ENCODE measurements at regions not wholly inside any gene's neighbourhood (a gene's known extent, or its start where the extent isn't known, plus 50 kb on each side); places are given as distances from the start of the nearest gene placed in this dataset.

DNA sequence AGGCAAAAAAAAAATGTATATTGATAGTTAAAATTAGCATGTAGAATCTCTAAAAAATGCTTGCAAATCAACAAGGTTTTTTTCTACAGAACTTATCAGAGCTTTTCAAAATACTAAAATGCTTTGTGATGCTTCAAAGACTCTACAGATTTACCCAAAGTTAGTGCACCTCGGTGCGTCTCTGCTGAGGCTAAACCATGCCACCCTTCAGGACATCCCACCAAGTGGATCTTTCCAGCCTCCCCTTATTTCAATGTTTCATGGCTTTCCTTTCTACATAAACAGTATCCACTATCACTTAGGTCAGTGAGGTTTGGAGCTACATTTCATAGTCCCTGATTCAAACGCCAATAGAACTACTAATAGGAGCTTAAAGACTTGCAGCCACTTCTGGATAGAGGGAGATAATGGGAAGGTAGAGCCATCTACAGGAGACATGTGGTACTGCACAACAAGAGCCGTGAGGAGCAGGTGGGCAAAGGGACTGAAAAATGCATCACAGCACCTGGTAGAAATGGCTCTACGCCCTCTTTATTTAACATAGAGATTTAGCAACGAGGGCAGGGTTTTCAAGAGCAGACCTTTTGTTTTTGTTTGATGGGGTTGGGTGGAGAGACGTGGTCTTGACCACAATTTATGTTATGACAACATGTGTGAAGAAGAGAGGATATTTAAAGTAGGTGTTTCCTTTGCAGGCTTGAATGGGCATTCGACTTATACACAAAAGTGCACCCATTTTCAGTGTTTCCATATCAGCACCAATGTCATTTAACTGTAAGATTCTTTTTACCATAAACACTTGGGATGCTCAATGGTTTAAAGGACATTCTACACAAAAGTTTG, 56.1 kb upstream of the SLC35G4 start:
- DNase-seq (ENCODE audit: low read depth, low spot score): peak; percentile 50

- no peak for DNase-seq (ENCODE audit: low read depth, low spot score)
Measured at GRCh38 chr18:11548916-11549551, 60.4 kb upstream of the SLC35G4 start.

DNA sequence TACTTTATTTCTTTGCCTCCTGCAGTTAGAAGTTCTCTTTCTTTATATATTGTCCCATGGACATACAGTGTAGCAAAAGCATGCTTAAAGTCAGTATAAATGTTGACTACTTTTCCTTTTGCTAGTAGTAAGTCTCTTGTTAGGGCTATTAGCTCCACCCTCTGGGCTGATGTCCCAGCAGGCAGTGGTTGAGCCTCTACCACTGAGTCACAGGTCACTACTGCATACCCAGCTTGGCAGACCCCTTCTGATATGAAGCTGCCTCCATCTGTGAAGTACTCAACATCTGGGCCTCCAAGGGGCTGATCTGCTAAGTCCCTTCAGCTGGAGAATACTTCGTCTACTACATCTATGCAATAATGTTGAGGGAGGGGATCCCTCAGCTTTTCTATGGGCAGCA, 61.0 kb upstream of the SLC35G4 start:
- no peak for DNase-seq (ENCODE audit: low read depth, low spot score)

GRCh38 chr18:11544060-11544633, 65.2 kb upstream of the SLC35G4 start:
- DNase-seq (ENCODE audit: low read depth, low spot score): no peak

DNA sequence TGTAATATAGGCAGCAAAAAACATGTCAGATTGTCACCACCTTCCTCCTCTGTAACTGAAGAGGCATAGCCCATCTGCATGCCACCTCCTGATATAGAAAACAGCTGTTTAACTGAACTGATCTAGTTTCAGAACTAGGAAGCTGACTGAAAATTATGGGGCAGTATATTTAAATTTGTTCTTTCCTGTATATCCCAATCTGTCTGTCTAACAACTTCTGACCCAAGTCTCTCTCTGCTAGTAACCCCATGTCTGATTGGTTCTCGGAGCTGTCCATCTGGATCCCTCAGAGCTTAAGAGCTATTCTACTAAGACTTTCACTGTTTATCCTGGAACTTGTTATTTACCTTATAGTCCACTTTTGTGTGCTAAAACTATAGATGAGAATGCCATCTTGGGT, 68.2 kb upstream of the SLC35G4 start:
- DNase-seq (ENCODE audit: low read depth, low spot score): no peak

- DNase-seq (ENCODE audit: low read depth, low spot score): no peak
Measured at GRCh38 chr18:11533942-11534496, 75.4 kb upstream of the SLC35G4 start.

DNA sequence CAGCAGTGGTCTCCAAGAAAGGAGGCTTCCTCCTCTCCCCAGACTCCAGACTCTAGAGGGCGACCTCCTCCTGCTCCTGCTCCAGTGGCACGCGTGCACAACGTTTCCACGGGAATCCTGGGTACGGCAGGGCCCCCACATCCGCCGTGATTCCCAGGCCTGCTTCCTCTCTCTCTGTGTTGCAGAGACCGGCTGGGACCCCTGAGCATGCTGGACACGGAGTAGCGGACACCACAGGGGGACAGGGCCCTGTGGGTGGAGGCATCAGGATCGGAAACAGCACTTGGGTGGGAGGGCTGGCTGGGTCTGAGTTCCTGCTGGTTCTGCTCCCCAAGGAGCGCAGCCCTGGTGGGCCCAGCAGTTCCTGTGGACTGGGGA, 75.9 kb upstream of the SLC35G4 start:
- DNase-seq (ENCODE audit: low read depth, low spot score): no peak

- no peak for DNase-seq (ENCODE audit: low read depth, low spot score)
Measured at GRCh38 chr18:11532758-11533512, 76.5 kb upstream of the SLC35G4 start.

DNA sequence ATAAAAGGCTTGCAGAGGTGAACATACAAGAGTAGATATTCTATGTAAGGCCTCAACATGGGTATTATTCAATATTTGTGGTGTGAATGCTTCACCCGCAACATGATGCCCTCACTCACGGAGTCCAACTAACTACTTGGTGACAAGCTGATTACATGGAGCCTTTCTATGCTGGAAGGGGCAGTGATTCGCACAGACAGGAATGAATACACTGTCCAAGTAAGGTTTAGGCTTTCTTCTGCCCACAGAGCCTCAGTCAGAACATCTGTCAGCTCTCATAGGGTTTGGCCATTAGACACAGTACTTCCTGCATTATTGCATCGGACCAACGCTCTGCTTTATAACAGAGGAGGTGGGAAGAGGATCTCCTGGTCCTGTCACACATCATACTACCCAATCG, 80.3 kb upstream of the SLC35G4 start:
- DNase-seq (ENCODE audit: low read depth, low spot score): no peak

DNA sequence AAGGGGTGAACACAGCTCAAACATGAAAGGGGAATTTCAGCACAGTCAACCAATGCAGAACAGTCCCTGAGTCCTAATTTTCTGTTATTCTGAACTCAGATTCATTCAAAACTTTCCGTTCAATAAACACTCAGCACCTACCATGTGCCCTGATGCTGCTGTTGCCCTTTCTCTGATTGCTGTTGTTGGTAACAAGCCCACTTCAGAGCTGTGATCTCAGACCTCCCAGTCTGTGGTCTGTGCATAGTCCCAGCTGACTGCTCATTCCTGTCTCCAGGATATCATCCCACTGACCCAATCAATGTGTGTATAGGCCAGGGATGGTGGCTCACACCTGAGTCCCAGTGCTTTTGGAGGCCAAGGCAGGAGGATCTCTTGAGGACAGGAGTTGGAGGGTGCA, 82.7 kb upstream of the SLC35G4 start:
- no peak for DNase-seq (ENCODE audit: low read depth, low spot score)

GRCh38 chr18:11523804-11524203, 85.6 kb upstream of the SLC35G4 start:
- no peak for DNase-seq (ENCODE audit: low read depth, low spot score)

- DNase-seq (ENCODE audit: low read depth, low spot score): no peak
Measured at GRCh38 chr18:11522992-11523391, 86.4 kb upstream of the SLC35G4 start.

DNA sequence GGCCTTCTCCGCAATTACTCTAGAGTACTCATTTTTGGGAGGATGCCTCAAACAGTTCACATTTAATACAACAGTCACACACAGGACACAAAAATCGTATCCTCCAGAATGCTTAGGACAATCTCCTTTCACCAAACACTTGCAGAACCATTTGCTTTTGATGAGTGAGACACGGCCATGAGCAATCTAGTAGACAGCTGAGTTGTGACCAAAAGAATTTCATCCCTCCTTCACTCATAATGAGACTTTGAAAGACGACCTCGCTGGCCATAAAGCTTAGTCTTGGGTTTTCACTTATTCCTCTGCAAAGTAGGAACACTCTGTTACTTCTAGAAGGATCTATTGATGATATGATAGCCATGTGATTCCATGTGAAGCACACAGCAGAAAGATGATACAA, 87.5 kb upstream of the SLC35G4 start:
- no peak for DNase-seq (ENCODE audit: low read depth, low spot score)

DNA sequence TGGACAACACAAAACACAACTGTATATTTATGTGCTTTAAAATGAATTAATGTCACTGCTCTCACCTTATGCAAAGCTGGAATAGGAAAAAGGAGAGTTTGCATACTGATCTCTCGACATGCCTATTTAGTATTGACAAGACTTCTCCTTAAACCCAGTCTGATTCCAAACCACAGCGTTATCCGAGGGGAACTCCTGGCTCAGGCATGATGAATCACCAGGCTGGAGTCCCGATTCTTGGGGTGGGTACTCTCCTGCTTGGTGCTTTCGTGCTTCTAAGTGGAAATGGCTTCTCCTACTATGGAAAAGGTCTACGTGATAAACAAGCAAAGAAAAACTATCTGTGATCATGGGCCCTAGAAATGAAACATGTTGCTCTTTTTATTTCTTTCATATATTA, 88.9 kb upstream of the SLC35G4 start:
- DNase-seq (ENCODE audit: low read depth, low spot score): no peak

GRCh38 chr18:11518788-11519685, 90.4 kb upstream of the SLC35G4 start:
- peak; percentile 48 for DNase-seq (ENCODE audit: low read depth, low spot score)

DNA sequence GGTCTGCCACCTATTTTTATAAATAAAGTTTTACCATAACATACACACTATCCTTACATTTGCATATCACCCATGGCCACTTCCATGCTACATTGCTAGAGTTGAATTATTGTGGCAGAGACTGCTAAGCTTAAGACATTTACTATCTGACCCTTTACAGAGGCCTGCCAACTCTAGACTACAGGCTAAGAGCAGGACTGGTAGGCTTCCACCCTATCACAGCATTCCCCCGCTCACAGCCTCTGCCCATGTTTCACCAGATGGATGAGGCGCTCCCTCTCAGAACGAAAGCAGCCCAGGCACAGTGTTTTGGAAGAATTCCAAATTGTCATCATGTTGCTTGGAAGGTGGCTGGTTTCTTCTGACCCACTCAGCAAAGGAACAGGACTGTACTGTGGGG, 91.7 kb upstream of the SLC35G4 start:
- DNase-seq (ENCODE audit: low read depth, low spot score): no peak

DNA sequence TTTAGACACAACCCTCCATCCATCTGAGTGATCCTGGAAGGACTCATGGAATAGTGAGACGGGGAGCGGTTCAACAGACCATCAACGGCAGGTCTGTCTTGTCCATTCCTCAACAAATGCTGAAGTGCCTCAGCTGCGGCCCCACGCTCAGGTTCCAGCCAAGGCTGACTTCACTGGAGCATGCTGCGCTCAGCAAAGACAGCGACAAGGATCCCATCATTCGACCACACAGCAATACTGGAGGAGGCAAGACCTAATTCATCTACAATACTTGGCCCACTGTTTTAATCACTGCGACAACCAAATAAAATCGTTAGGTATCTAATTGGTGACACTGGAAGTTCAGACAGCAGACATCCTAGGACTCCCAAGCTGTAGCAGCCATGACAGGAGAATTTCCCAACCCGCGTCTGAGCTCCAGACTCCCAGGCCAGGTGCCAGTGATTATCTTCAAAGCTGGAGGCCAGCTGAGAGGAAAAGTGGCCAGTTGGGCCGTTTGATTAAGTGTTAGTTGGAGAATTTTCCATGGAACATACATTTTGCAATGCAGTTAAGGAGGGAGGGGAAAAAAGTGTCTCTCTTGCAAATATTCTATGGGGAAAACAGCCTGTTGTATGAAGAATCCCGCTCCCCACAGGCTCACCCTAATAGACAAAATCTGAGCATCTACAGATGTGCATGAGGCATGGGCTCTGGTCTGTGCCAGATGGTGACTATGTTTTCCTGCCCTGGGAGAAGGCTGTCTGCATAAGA, 92.5 kb upstream of the SLC35G4 start:
- no peak for DNase-seq (ENCODE audit: low read depth, low spot score)

GRCh38 chr18:11514267-11514666, 95.1 kb upstream of the SLC35G4 start:
- DNase-seq (ENCODE audit: low read depth, low spot score): no peak

GRCh38 chr18:11512096-11513025, 97.0 kb upstream of the SLC35G4 start:
- no peak for DNase-seq (ENCODE audit: low read depth, low spot score)
